ENCODE measurements at regions not wholly inside any gene's neighbourhood (a gene's known extent, or its start where the extent isn't known, plus 50 kb on each side); places are given as distances from the start of the nearest gene placed in this dataset.

DNA sequence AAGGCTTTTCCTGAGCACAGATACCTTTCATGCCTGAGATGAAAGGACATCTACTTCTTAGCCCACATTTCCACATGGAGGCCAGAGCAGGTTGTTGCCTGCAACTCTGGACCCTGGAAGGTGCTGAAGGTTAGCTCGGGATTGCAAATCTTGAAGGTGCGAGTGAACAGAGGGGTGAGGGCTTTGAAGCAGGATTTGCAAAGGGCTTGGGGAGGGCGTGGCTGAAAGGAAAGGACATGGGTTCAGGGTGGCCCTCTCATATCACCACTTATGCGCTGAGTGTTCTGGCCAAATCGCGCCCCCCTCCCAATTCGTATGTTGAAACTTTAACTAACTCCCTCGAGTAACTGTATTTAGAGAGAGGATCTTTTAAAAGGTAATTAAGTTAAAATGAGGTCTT is 501.6 kb downstream of the MIAT start:
- TF ChIP-seq, protein P1, sequence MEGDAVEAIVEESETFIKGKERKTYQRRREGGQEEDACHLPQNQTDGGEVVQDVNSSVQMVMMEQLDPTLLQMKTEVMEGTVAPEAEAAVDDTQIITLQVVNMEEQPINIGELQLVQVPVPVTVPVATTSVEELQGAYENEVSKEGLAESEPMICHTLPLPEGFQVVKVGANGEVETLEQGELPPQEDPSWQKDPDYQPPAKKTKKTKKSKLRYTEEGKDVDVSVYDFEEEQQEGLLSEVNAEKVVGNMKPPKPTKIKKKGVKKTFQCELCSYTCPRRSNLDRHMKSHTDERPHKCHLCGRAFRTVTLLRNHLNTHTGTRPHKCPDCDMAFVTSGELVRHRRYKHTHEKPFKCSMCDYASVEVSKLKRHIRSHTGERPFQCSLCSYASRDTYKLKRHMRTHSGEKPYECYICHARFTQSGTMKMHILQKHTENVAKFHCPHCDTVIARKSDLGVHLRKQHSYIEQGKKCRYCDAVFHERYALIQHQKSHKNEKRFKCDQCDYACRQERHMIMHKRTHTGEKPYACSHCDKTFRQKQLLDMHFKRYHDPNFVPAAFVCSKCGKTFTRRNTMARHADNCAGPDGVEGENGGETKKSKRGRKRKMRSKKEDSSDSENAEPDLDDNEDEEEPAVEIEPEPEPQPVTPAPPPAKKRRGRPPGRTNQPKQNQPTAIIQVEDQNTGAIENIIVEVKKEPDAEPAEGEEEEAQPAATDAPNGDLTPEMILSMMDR (IDR thresholded peaks at IDR 0.05; ENCODE audit: low read length), result no peak
- TF ChIP-seq EZH2 (optimal IDR thresholded peaks at IDR 0.05; ENCODE audit: low read depth, low read length) (no peak), EZH2phosphoT487 (IDR thresholded peaks at IDR 0.05; ENCODE audit: low read length) (no peak)

Data from MM.1S (cell line).